Psoas muscle (tissue), 7 donors: ENCODE measurements at regions not wholly inside any gene's neighbourhood (a gene's known extent, or its start where the extent isn't known, plus 50 kb on each side); places are given as distances from the start of the nearest gene placed in this dataset.

ENCODE experiments used
- ATAC-seq, 4 donors: fragments of 200-7000 bp; cut with Tn5 transposase; one replicate each; pipeline ENCODE4 v1.9.1; 2020; ENCODE audit warnings: moderate library complexity in 3 of 4, mild to moderate bottlenecking in 2 of 4
- DNase-seq, 2 donors: peaks; one replicate each; pipeline ENCODE4 v3.0.0-alpha.2; 2020
- H3K27ac ChIP-seq: fragments of 200-600 bp; one replicate; pipeline ENCODE4 v1.8.0; 2022
- H3K27me3 ChIP-seq, 3 donors: fragments of 200-600 bp in 1 of 3; one replicate each; pipeline versions ENCODE4 v1.6.1 to v1.8.0; 2013 to 2022; ENCODE audit warnings: low read length in 2 of 3, mild to moderate bottlenecking in 2 of 3, moderate library complexity in 1 of 3; ENCODE audit not compliant: insufficient read depth in 3 of 3
- H3K36me3 ChIP-seq, 2 donors: fragments of 200-600 bp in 1 of 2; one replicate each; pipeline versions ENCODE4 v1.6.1 to v1.8.0; 2013 to 2022; ENCODE audit warnings: low read depth in 1 of 2, mild to moderate bottlenecking in 1 of 2, moderate library complexity in 1 of 2; ENCODE audit not compliant: insufficient read depth in 1 of 2
- H3K4me1 ChIP-seq: fragments of 200-600 bp; one replicate; pipeline ENCODE4 v1.8.0; 2022
- H3K4me3 ChIP-seq: fragments of 200-600 bp; one replicate; pipeline ENCODE4 v1.8.0; 2022; ENCODE audit warnings: mild to moderate bottlenecking
- H3K9me3 ChIP-seq: fragments of 200-600 bp; one replicate; pipeline ENCODE4 v1.8.0; 2022
- CTCF ChIP-seq: fragments of 200-600 bp; IDR thresholded peaks from one replicate; pipeline ENCODE4 v1.8.0; 2022; ENCODE audit warnings: antibody characterized with exemption
- WGBS, 3 donors: extraction: QIAGEN DNeasy Blood & Tissue Kit; methylation state at CpG; one replicate each; pipeline versions ENCODE4 v1.1.6 to v1.1.7; 2013; 5-methylcytosine and 5-hydroxymethylcytosine counted together
- intact Hi-C, 2 donors: fragments of 100-400 bp; cut with DNase I; formaldehyde crosslinking; loops; one replicate each; pipeline versions ENCODE4 v1.11.0 to v1.14.2; 2022
- donor health status: healthy with polysubstance abuse.
- donor health status: DM: no; HTN: no; CAD: no; lungs with moderate emphysema.
- donor health status: Bipolar disorder and iron deficiency.
- donor health status: healthy.
- donor health status: DM: yes; HTN: yes; CAD: no.
- donor health status: DM: no; HTN: no; CAD: no.
- donor health status: DM: yes; HTN: yes; CAD: no.

GRCh38 chr7:10579561-10579960 lies 394.1 kb upstream of the PHF14 start:
- no peak overlapping the region for H3K27ac ChIP-seq
- no peak for DNase-seq
- intact Hi-C loops: no loop called here
- no peaks in the 10 kb centered on the region for H3K9me3 ChIP-seq
- no peaks in the 10 kb centered on the region for H3K4me1 ChIP-seq
- H3K36me3 ChIP-seq: no peaks in the 10 kb centered on the region
- no peak for TF ChIP-seq CTCF
- 74 to 85% (median 80%) methylated on average over 3 of the region's 3 CpGs for WGBS, 3 donors
- H3K27me3 ChIP-seq: no peaks in the 10 kb centered on the region
- no peak for ATAC-seq
- H3K4me3 ChIP-seq: no peak overlapping the region

GRCh38 chr7:10584886-10585285 lies 388.8 kb upstream of the PHF14 start:
- no peak for TF ChIP-seq CTCF
- ATAC-seq (no peak), DNase-seq (no peak)
- H3K27me3 ChIP-seq: no peaks in the 10 kb centered on the region
- no peaks in the 10 kb centered on the region for H3K4me1 ChIP-seq
- no peak overlapping the region for H3K4me3 ChIP-seq
- WGBS, 3 donors: 53 to 56% (median 54%) methylated on average over 4 of the region's 4 CpGs
- no peaks in the 10 kb centered on the region for H3K9me3 ChIP-seq
- H3K27ac ChIP-seq: no peak overlapping the region
- no peaks in the 10 kb centered on the region for H3K36me3 ChIP-seq
- intact Hi-C loops: no loop called here

- no peak for TF ChIP-seq CTCF
- Histone ChIP-seq H3K27ac (no peak overlapping the region), H3K4me1 (no peaks in the 10 kb centered on the region), H3K4me3 (no peak overlapping the region), H3K27me3 (no peaks in the 10 kb centered on the region), H3K9me3 (no peaks in the 10 kb centered on the region), H3K36me3 (no peaks in the 10 kb centered on the region)
- intact Hi-C loops: no loop called here
- ATAC-seq (no peak), DNase-seq (no peak)
- WGBS, 3 donors: 79 to 89% (median 79%) methylated on average over 1 of the region's 1 CpG
Measured at GRCh38 chr7:10588084-10588483, 385.6 kb upstream of the PHF14 start.

GRCh38 chr7:10592604-10593003 lies 381.1 kb upstream of the PHF14 start:
- Histone ChIP-seq H3K36me3 (no peaks in the 10 kb centered on the region), H3K4me3 (no peak overlapping the region), H3K27ac (no peak overlapping the region), H3K27me3 (no peaks in the 10 kb centered on the region), H3K4me1 (no peaks in the 10 kb centered on the region), H3K9me3 (no peaks in the 10 kb centered on the region)
- intact Hi-C loops: no loop called here
- no peak for ATAC-seq
- DNase-seq: no peak
- WGBS, 3 donors: 74 to 84% (median 74%) methylated on average over 2 of the region's 2 CpGs
- TF ChIP-seq CTCF: no peak

GRCh38 chr7:10593080-10593479 lies 380.6 kb upstream of the PHF14 start:
- 83 to 91% (median 84%) methylated on average over 4 of the region's 4 CpGs for WGBS, 3 donors
- Histone ChIP-seq H3K36me3 (no peaks in the 10 kb centered on the region), H3K9me3 (no peaks in the 10 kb centered on the region), H3K27me3 (no peaks in the 10 kb centered on the region), H3K4me3 (no peak overlapping the region), H3K27ac (no peak overlapping the region), H3K4me1 (no peaks in the 10 kb centered on the region)
- DNase-seq: no peak
- TF ChIP-seq CTCF: no peak
- ATAC-seq: no peak
- intact Hi-C loops: no loop called here
